Esophagus squamous epithelium (tissue), 5 donors: ENCODE measurements at regions not wholly inside any gene's neighbourhood (a gene's known extent, or its start where the extent isn't known, plus 50 kb on each side); places are given as distances from the start of the nearest gene placed in this dataset.
A peak's percentile ranks its signal among the peaks of the same experiment; 100 is the strongest.

Experiments
- DNase-seq: peaks from one replicate; lab custom pipeline; 2025; lab: John Stamatoyannopoulos, UW
- H3K27ac ChIP-seq, 4 donors: fragments of 200-600 bp; sonication (generic); one replicate each; pipeline ENCODE4 v1.5.1; 2016 to 2019; ENCODE audit warnings: mild to moderate bottlenecking in 1 of 4
- H3K27me3 ChIP-seq, 4 donors: fragments of 200-600 bp; sonication (generic); 1 replicate in 3 of 4; 2 replicates in 1 of 4; pipeline versions ENCODE4 v1.5.1 to v1.6.0; 2017 to 2021; ENCODE audit warnings: antibody characterized with exemption in 1 of 4
- H3K36me3 ChIP-seq, 3 donors: fragments of 200-600 bp; sonication (generic); one replicate each; pipeline ENCODE4 v1.5.1; 2016 to 2019
- H3K4me1 ChIP-seq, 3 donors: fragments of 200-600 bp; sonication (generic); one replicate each; pipeline ENCODE4 v1.5.1; 2017 to 2019
- H3K4me3 ChIP-seq, 4 donors: fragments of 200-600 bp; sonication (generic); 1 replicate in 3 of 4; 2 replicates in 1 of 4; pipeline ENCODE4 v1.5.1; 2016 to 2019; ENCODE audit warnings: mild to moderate bottlenecking in 2 of 4, moderate library complexity in 1 of 4
- H3K9me3 ChIP-seq, 3 donors: fragments of 200-600 bp; sonication (generic); one replicate each; pipeline ENCODE4 v1.5.1; 2016 to 2019
- CTCF ChIP-seq, 6 experiments: fragments of 450-650 bp in 4 of 6; fragments of 200-600 bp in 2 of 6; sonication (generic) in 2 of 6; IDR thresholded peaks; one replicate each; pipeline ENCODE4 v1.5.1; 2016 to 2019; ENCODE audit warnings: antibody characterized with exemption in 6 of 6, mild to moderate bottlenecking in 4 of 6, moderate library complexity in 4 of 6
- POLR2A ChIP-seq, 4 donors: fragments of 450-650 bp; IDR thresholded peaks; one replicate each; pipeline ENCODE4 v1.6.1; 2017; ENCODE audit warnings: antibody characterized with exemption in 4 of 4, mild to moderate bottlenecking in 4 of 4, moderate library complexity in 3 of 4
- WGBS, 2 donors: methylation state at CpG; one replicate each; pipeline ENCODE4 v1.1.5; 2018; 5-methylcytosine and 5-hydroxymethylcytosine counted together
- intact Hi-C: fragments of 100-400 bp; cut with DNase I; formaldehyde crosslinking; loops from one replicate; pipeline ENCODE4 v1.15.0; 2022
- donor health status: DM: yes; HTN: yes; CAD: no.

- Histone ChIP-seq H3K27ac (no peak overlapping the region), H3K4me3 (no peak overlapping the region), H3K36me3 (no peaks in the 10 kb centered on the region), H3K4me1 (peaks cover 0 to 17% (median 0%) of the 10 kb centered on the region in 3 donors), H3K27me3 (peaks cover 0 to 8% (median 0%) of the 10 kb centered on the region in 4 donors), H3K9me3 (no peaks in the 10 kb centered on the region)
- TF ChIP-seq CTCF (IDR thresholded peaks at IDR 0.05) (no peak), POLR2A (IDR thresholded peaks at IDR 0.05) (no peak)
- intact Hi-C loops = no loop called here
- WGBS, 2 donors = 88 to 92% methylated on average over 1 of the region's 1 CpG
- DNase-seq = no peak
Observed at GRCh38 chr2:31469648-31470047, 55.1 kb upstream of the XDH start.

DNA sequence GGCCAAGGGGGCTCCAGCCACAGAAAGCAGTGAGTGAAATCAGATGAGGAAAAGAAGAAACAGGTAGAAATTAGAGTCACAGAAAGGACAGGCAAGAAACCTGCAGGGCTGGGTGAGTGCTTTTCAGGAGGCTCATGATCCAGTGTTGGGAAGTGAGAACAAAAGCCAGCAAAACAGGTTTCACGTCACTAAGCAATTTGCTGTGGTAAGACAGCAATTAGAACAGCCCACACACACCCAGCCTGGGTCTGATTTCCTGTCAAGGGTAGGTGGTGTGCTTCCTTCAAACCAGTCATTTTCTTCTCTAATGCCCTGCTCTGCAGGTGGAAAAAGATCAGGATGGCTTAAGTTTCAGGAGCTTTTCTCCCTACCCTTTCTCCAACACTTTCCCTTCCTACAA is 52.9 kb upstream of the XDH start:
- WGBS, 2 donors = 38 to 44% methylated on average over 1 of the region's 1 CpG
- TF ChIP-seq POLR2A (IDR thresholded peaks at IDR 0.05) (no peak), CTCF (IDR thresholded peaks at IDR 0.05) (no peak)
- no peaks in the 10 kb centered on the region for H3K9me3 ChIP-seq
- DNase-seq = no peak
- no peaks in the 10 kb centered on the region for H3K36me3 ChIP-seq
- peaks cover 0 to 17% (median 0%) of the 10 kb centered on the region in 3 donors for H3K4me1 ChIP-seq
- intact Hi-C loops = no loop called here
- H3K4me3 ChIP-seq = no peak overlapping the region
- peak overlapping the region in 3 of 4 donors; percentile 21 to 74 (median 71) for H3K27ac ChIP-seq
- no peaks in the 10 kb centered on the region for H3K27me3 ChIP-seq
